Activated T-helper 17 cell treated with anti-CD3 and anti-CD28 coated beads, Interleukin-2, amount 50 U/mL, for 72 hours (primary cell): ENCODE measurements at regions not wholly inside any gene's neighbourhood (a gene's known extent, or its start where the extent isn't known, plus 50 kb on each side); places are given as distances from the start of the nearest gene placed in this dataset.

Source experiments
- ATAC-seq: fragments of 150-1000 bp; cut with Tn5 transposase; replicated peaks from 2 replicates; pipeline ENCODE4 v1.10.0; 2021; ENCODE audit warnings: mild to moderate bottlenecking, moderate library complexity
- H3K27ac Mint-ChIP-seq: one replicate; pipeline ENCODE4 v1.8.0; 2022; ENCODE audit warnings: mixed read lengths
- H3K27me3 Mint-ChIP-seq: one replicate; pipeline ENCODE4 v1.8.0; 2022; ENCODE audit warnings: mixed read lengths
- H3K36me3 Mint-ChIP-seq: one replicate; pipeline ENCODE4 v1.8.0; 2022; ENCODE audit warnings: low read depth, mild to moderate bottlenecking, mixed read lengths
- H3K4me1 Mint-ChIP-seq: one replicate; pipeline ENCODE4 v1.8.0; 2022; ENCODE audit warnings: mixed read lengths
- H3K4me3 Mint-ChIP-seq: one replicate; pipeline ENCODE4 v1.8.0; 2022; ENCODE audit warnings: mild to moderate bottlenecking, mixed read lengths
- H3K9me3 Mint-ChIP-seq: one replicate; pipeline ENCODE4 v1.8.0; 2022; ENCODE audit warnings: mixed read lengths

- ATAC-seq = no peak
- Mint-ChIP-seq H3K27ac (no peak overlapping the region), H3K4me3 (no peak overlapping the region), H3K27me3 (no peaks in the 10 kb centered on the region), H3K4me1 (no peaks in the 10 kb centered on the region), H3K36me3 (no peaks in the 10 kb centered on the region), H3K9me3 (peaks cover 20% of the 10 kb centered on the region)
Observed at GRCh38 chr4:132839070-132839469, 310.0 kb upstream of the PCDH10 start.

GRCh38 chr4:132859929-132860328 lies 289.2 kb upstream of the PCDH10 start:
- Mint-ChIP-seq H3K36me3 (no peaks in the 10 kb centered on the region), H3K27me3 (no peaks in the 10 kb centered on the region), H3K9me3 (peaks cover 4% of the 10 kb centered on the region), H3K4me1 (no peaks in the 10 kb centered on the region), H3K27ac (no peak overlapping the region), H3K4me3 (no peak overlapping the region)
- ATAC-seq = no peak

- ATAC-seq = no peak
- Mint-ChIP-seq H3K27ac (no peak overlapping the region), H3K9me3 (peaks cover 4% of the 10 kb centered on the region), H3K4me1 (no peaks in the 10 kb centered on the region), H3K36me3 (no peaks in the 10 kb centered on the region), H3K4me3 (no peak overlapping the region), H3K27me3 (no peaks in the 10 kb centered on the region)
Observed at GRCh38 chr4:132860976-132861375, 288.1 kb upstream of the PCDH10 start.

- Mint-ChIP-seq H3K36me3 (no peaks in the 10 kb centered on the region), H3K27me3 (no peaks in the 10 kb centered on the region), H3K4me3 (no peak overlapping the region), H3K4me1 (no peaks in the 10 kb centered on the region), H3K9me3 (no peaks in the 10 kb centered on the region), H3K27ac (no peak overlapping the region)
- ATAC-seq = no peak
Observed at GRCh38 chr4:132863619-132864018, 285.5 kb upstream of the PCDH10 start.

GRCh38 chr4:132865458-132865857 lies 283.6 kb upstream of the PCDH10 start:
- H3K9me3 Mint-ChIP-seq = no peaks in the 10 kb centered on the region
- H3K27ac Mint-ChIP-seq = no peak overlapping the region
- H3K4me1 Mint-ChIP-seq = no peaks in the 10 kb centered on the region
- H3K27me3 Mint-ChIP-seq = no peaks in the 10 kb centered on the region
- no peak for ATAC-seq
- H3K36me3 Mint-ChIP-seq = no peaks in the 10 kb centered on the region
- H3K4me3 Mint-ChIP-seq = no peak overlapping the region

GRCh38 chr4:132865922-132866321 lies 283.2 kb upstream of the PCDH10 start:
- no peak overlapping the region for H3K27ac Mint-ChIP-seq
- H3K27me3 Mint-ChIP-seq = no peaks in the 10 kb centered on the region
- H3K36me3 Mint-ChIP-seq = no peaks in the 10 kb centered on the region
- H3K4me3 Mint-ChIP-seq = no peak overlapping the region
- ATAC-seq = no peak
- H3K9me3 Mint-ChIP-seq = no peaks in the 10 kb centered on the region
- H3K4me1 Mint-ChIP-seq = no peaks in the 10 kb centered on the region

- H3K27me3 Mint-ChIP-seq = no peaks in the 10 kb centered on the region
- no peak overlapping the region for H3K4me3 Mint-ChIP-seq
- no peak overlapping the region for H3K27ac Mint-ChIP-seq
- H3K9me3 Mint-ChIP-seq = no peaks in the 10 kb centered on the region
- H3K4me1 Mint-ChIP-seq = no peaks in the 10 kb centered on the region
- ATAC-seq = no peak
- H3K36me3 Mint-ChIP-seq = no peaks in the 10 kb centered on the region
Observed at GRCh38 chr4:132866616-132867015, 282.5 kb upstream of the PCDH10 start.

- Mint-ChIP-seq H3K9me3 (peaks cover 5% of the 10 kb centered on the region), H3K36me3 (no peaks in the 10 kb centered on the region), H3K27me3 (no peaks in the 10 kb centered on the region), H3K4me1 (no peaks in the 10 kb centered on the region), H3K27ac (no peak overlapping the region), H3K4me3 (no peak overlapping the region)
- no peak for ATAC-seq
Observed at GRCh38 chr4:132893787-132894186, 255.3 kb upstream of the PCDH10 start.

GRCh38 chr4:132901224-132901623 lies 247.9 kb upstream of the PCDH10 start:
- Mint-ChIP-seq H3K4me1 (no peaks in the 10 kb centered on the region), H3K36me3 (no peaks in the 10 kb centered on the region), H3K4me3 (no peak overlapping the region), H3K9me3 (no peaks in the 10 kb centered on the region), H3K27me3 (no peaks in the 10 kb centered on the region), H3K27ac (no peak overlapping the region)
- ATAC-seq = no peak

GRCh38 chr4:132910229-132910748 lies 238.8 kb upstream of the PCDH10 start:
- Mint-ChIP-seq H3K27ac (no peak overlapping the region), H3K9me3 (peaks cover 14% of the 10 kb centered on the region), H3K4me1 (no peaks in the 10 kb centered on the region), H3K27me3 (no peaks in the 10 kb centered on the region), H3K4me3 (no peak overlapping the region), H3K36me3 (no peaks in the 10 kb centered on the region)
- ATAC-seq = no peak

GRCh38 chr4:132918096-132918495 lies 231.0 kb upstream of the PCDH10 start:
- Mint-ChIP-seq H3K27ac (no peak overlapping the region), H3K27me3 (no peaks in the 10 kb centered on the region), H3K9me3 (peaks cover 3% of the 10 kb centered on the region), H3K4me1 (no peaks in the 10 kb centered on the region), H3K4me3 (no peak overlapping the region), H3K36me3 (no peaks in the 10 kb centered on the region)
- ATAC-seq = no peak

- ATAC-seq = no peak
- Mint-ChIP-seq H3K36me3 (no peaks in the 10 kb centered on the region), H3K4me3 (no peak overlapping the region), H3K27ac (no peak overlapping the region), H3K27me3 (no peaks in the 10 kb centered on the region), H3K9me3 (no peaks in the 10 kb centered on the region), H3K4me1 (no peaks in the 10 kb centered on the region)
Observed at GRCh38 chr4:132923516-132923915, 225.6 kb upstream of the PCDH10 start.

- Mint-ChIP-seq H3K27ac (no peak overlapping the region), H3K4me3 (no peak overlapping the region), H3K9me3 (peaks cover 3% of the 10 kb centered on the region), H3K36me3 (no peaks in the 10 kb centered on the region), H3K27me3 (no peaks in the 10 kb centered on the region), H3K4me1 (no peaks in the 10 kb centered on the region)
- ATAC-seq = no peak
Observed at GRCh38 chr4:132934911-132935310, 214.2 kb upstream of the PCDH10 start.

GRCh38 chr4:132955146-132955545 lies 193.9 kb upstream of the PCDH10 start:
- H3K4me1 Mint-ChIP-seq = no peaks in the 10 kb centered on the region
- ATAC-seq = no peak
- H3K9me3 Mint-ChIP-seq = peaks cover 11% of the 10 kb centered on the region
- no peaks in the 10 kb centered on the region for H3K27me3 Mint-ChIP-seq
- no peak overlapping the region for H3K27ac Mint-ChIP-seq
- H3K36me3 Mint-ChIP-seq = no peaks in the 10 kb centered on the region
- no peak overlapping the region for H3K4me3 Mint-ChIP-seq

- Mint-ChIP-seq H3K36me3 (no peaks in the 10 kb centered on the region), H3K9me3 (peaks cover 7% of the 10 kb centered on the region), H3K4me1 (no peaks in the 10 kb centered on the region), H3K27ac (no peak overlapping the region), H3K27me3 (no peaks in the 10 kb centered on the region), H3K4me3 (no peak overlapping the region)
- ATAC-seq = no peak
Observed at GRCh38 chr4:132956962-132957361, 192.1 kb upstream of the PCDH10 start.
